IPS-NIHi11 (cell line): ENCODE measurements at regions not wholly inside any gene's neighbourhood (a gene's known extent, or its start where the extent isn't known, plus 50 kb on each side); places are given as distances from the start of the nearest gene placed in this dataset.

ENCODE experiments used
- DNase-seq: peaks from one replicate; pipeline ENCODE4 v3.0.0; 2012; ENCODE audit warnings: mixed read lengths, low spot score

- DNase-seq, result no peak
These were observed 644.5 kb downstream of the KCTD16 start for GRCh38 chr5:144815131-144815530.

- no peak for DNase-seq
These were observed 642.1 kb downstream of the KCTD16 start for GRCh38 chr5:144812763-144813162.

GRCh38 chr5:144800169-144800568 lies 629.5 kb downstream of the KCTD16 start:
- no peak for DNase-seq

- DNase-seq, result no peak
These were observed 627.9 kb downstream of the KCTD16 start for GRCh38 chr5:144798595-144798994.

GRCh38 chr5:144794922-144795321 lies 624.2 kb downstream of the KCTD16 start:
- DNase-seq, result no peak

GRCh38 chr5:144788556-144788955 lies 617.9 kb downstream of the KCTD16 start:
- DNase-seq, result no peak

- no peak for DNase-seq
These were observed 617.4 kb downstream of the KCTD16 start for GRCh38 chr5:144788046-144788445.

- DNase-seq, result no peak
These were observed 608.7 kb downstream of the KCTD16 start for GRCh38 chr5:144779368-144779767.

- no peak for DNase-seq
These were observed 607.9 kb downstream of the KCTD16 start for GRCh38 chr5:144778561-144778960.

GRCh38 chr5:144774197-144774596 lies 603.5 kb downstream of the KCTD16 start:
- DNase-seq, result no peak

- DNase-seq, result no peak
These were observed 603.0 kb downstream of the KCTD16 start for GRCh38 chr5:144773628-144774027.

- DNase-seq, result no peak
These were observed 601.1 kb downstream of the KCTD16 start for GRCh38 chr5:144771802-144772201.

GRCh38 chr5:144742361-144742760 lies 571.7 kb downstream of the KCTD16 start:
- no peak for DNase-seq

- DNase-seq, result no peak
These were observed 561.1 kb downstream of the KCTD16 start for GRCh38 chr5:144731786-144732185.

- DNase-seq, result no peak
These were observed 541.4 kb downstream of the KCTD16 start for GRCh38 chr5:144712090-144712489.

GRCh38 chr5:144711172-144711571 lies 540.5 kb downstream of the KCTD16 start:
- no peak for DNase-seq

GRCh38 chr5:144710637-144711036 lies 540.0 kb downstream of the KCTD16 start:
- DNase-seq, result no peak

GRCh38 chr5:144703776-144704175 lies 533.1 kb downstream of the KCTD16 start:
- DNase-seq, result no peak

GRCh38 chr5:144698484-144698883 lies 527.8 kb downstream of the KCTD16 start:
- DNase-seq, result no peak

- DNase-seq, result no peak
These were observed 527.2 kb downstream of the KCTD16 start for GRCh38 chr5:144697847-144698262.

GRCh38 chr5:144691936-144692335 lies 521.3 kb downstream of the KCTD16 start:
- DNase-seq, result no peak

- no peak for DNase-seq
These were observed 514.2 kb downstream of the KCTD16 start for GRCh38 chr5:144684899-144685298.

GRCh38 chr5:144680711-144681110 lies 510.0 kb downstream of the KCTD16 start:
- DNase-seq, result no peak

GRCh38 chr5:144671066-144671465 lies 500.4 kb downstream of the KCTD16 start:
- no peak for DNase-seq

- no peak for DNase-seq
These were observed 489.1 kb downstream of the KCTD16 start for GRCh38 chr5:144659634-144660227.
